ENCODE measurements at regions not wholly inside any gene's neighbourhood (a gene's known extent, or its start where the extent isn't known, plus 50 kb on each side); places are given as distances from the start of the nearest gene placed in this dataset.
"Not testable (repeated sequence)": the region's sequence is repeated elsewhere in the genome, so short reads cannot be mapped to it uniquely, and the experiment has no call there.

- no peak overlapping the region for H3K14ac ChIP-seq (ENCODE audit: low read length)
- H3K27me3 ChIP-seq (ENCODE audit: insufficient read depth, low read length) = no peaks in the 10 kb centered on the region
- H3K79me2 ChIP-seq (ENCODE audit: control insufficient read depth, insufficient read depth, low read length, poor library complexity) = no peaks in the 10 kb centered on the region
- no peak overlapping the region for H3K18ac ChIP-seq (ENCODE audit: low read length)
- H3K4ac ChIP-seq (ENCODE audit: low read depth, low read length) = no peak overlapping the region
- no peak overlapping the region for H2BK120ac ChIP-seq (ENCODE audit: insufficient read depth, low read length, poor library complexity)
- no peaks in the 10 kb centered on the region for H3K9me3 ChIP-seq (ENCODE audit: insufficient read depth, low read depth, low read length)
- no peak overlapping the region for H3K27ac ChIP-seq (ENCODE audit: low read depth, low read length)
- H3K4me3 ChIP-seq (ENCODE audit: low read depth, low read length) = no peak overlapping the region
- H2BK5ac ChIP-seq (ENCODE audit: low read depth, low read length, poor library complexity) = no peak overlapping the region
- H4K91ac ChIP-seq (ENCODE audit: low read depth, low read length) = no peak overlapping the region
- no peak overlapping the region for H3K4me2 ChIP-seq (ENCODE audit: low read length)
- no peak overlapping the region for H2AFZ ChIP-seq (ENCODE audit: insufficient read depth, low read length, poor library complexity)
- DNase-seq = no peak
- H3K36me3 ChIP-seq (ENCODE audit: control insufficient read depth in 1 of 2, insufficient read depth in 2 of 2, low read length in 2 of 2) = no peaks in the 10 kb centered on the region
- whole genome bisulfite sequencing (ENCODE audit: extremely low coverage, insufficient coverage, insufficient read length) = 100% methylated on average over 1 of the region's 27 CpGs
- no peak overlapping the region for H2AK5ac ChIP-seq (ENCODE audit: low read length)
- no peaks in the 10 kb centered on the region for H3K4me1 ChIP-seq (ENCODE audit: control insufficient read depth in 1 of 2, insufficient read depth in 2 of 2, low read length in 2 of 2)
- no peak overlapping the region for H4K12ac ChIP-seq (ENCODE audit: low read depth, low read length)
- no peak overlapping the region for H4K8ac ChIP-seq (ENCODE audit: low read depth, low read length)
- H3K9ac ChIP-seq (ENCODE audit: low read length) = no peak overlapping the region
- no peak overlapping the region for H2BK12ac ChIP-seq (ENCODE audit: low read length)
- H3K79me1 ChIP-seq (ENCODE audit: low read length) = no peaks in the 10 kb centered on the region
- no peak overlapping the region for H3K23ac ChIP-seq (ENCODE audit: low read length)
Measured at GRCh38 chr18:8990276-8991031, 112.0 kb upstream of the NDUFV2 start.

GRCh38 chr18:8991155-8991554, 111.3 kb upstream of the NDUFV2 start:
- H3K79me2 ChIP-seq (ENCODE audit: control insufficient read depth, insufficient read depth, low read length, poor library complexity) = no peaks in the 10 kb centered on the region
- WGBS (ENCODE audit: extremely low coverage, insufficient coverage, insufficient read length) = no CpG with 5 or more reads among the region's 2 CpGs

GRCh38 chr18:8992500-8992899, 110.0 kb upstream of the NDUFV2 start:
- no CpG with 5 or more reads among the region's 4 CpGs for WGBS (ENCODE audit: extremely low coverage, insufficient coverage, insufficient read length)
- not testable (repeated sequence) for H3K79me2 ChIP-seq (ENCODE audit: control insufficient read depth, insufficient read depth, low read length, poor library complexity); H2BK5ac ChIP-seq (ENCODE audit: low read depth, low read length, poor library complexity); H2AK5ac ChIP-seq (ENCODE audit: low read length); H3K23ac ChIP-seq (ENCODE audit: low read length); H3K4me1 ChIP-seq (ENCODE audit: control insufficient read depth in 1 of 2, insufficient read depth in 2 of 2, low read length in 2 of 2); H4K8ac ChIP-seq (ENCODE audit: low read depth, low read length); H2BK12ac ChIP-seq (ENCODE audit: low read length); H4K12ac ChIP-seq (ENCODE audit: low read depth, low read length); H3K18ac ChIP-seq (ENCODE audit: low read length); H3K4me3 ChIP-seq (ENCODE audit: low read depth, low read length); H3K27ac ChIP-seq (ENCODE audit: low read depth, low read length); H2AFZ ChIP-seq (ENCODE audit: insufficient read depth, low read length, poor library complexity); H3K4me2 ChIP-seq (ENCODE audit: low read length); H3K14ac ChIP-seq (ENCODE audit: low read length); H4K91ac ChIP-seq (ENCODE audit: low read depth, low read length); H3K4ac ChIP-seq (ENCODE audit: low read depth, low read length); H2BK120ac ChIP-seq (ENCODE audit: insufficient read depth, low read length, poor library complexity); H3K9me3 ChIP-seq (ENCODE audit: insufficient read depth, low read depth, low read length); DNase-seq; H3K79me1 ChIP-seq (ENCODE audit: low read length); H3K27me3 ChIP-seq (ENCODE audit: insufficient read depth, low read length); H3K36me3 ChIP-seq (ENCODE audit: control insufficient read depth in 1 of 2, insufficient read depth in 2 of 2, low read length in 2 of 2); H3K9ac ChIP-seq (ENCODE audit: low read length)

More at GRCh38 chr18:8991155-8991554, 111.3 kb upstream of the NDUFV2 start:
- Histone ChIP-seq H3K4me1 (ENCODE audit: control insufficient read depth in 1 of 2, insufficient read depth in 2 of 2, low read length in 2 of 2) (no peaks in the 10 kb centered on the region), H3K23ac (ENCODE audit: low read length) (no peak overlapping the region), H3K9ac (ENCODE audit: low read length) (no peak overlapping the region), H4K91ac (ENCODE audit: low read depth, low read length) (no peak overlapping the region), H3K18ac (ENCODE audit: low read length) (no peak overlapping the region), H2BK120ac (ENCODE audit: insufficient read depth, low read length, poor library complexity) (no peak overlapping the region), H2AK5ac (ENCODE audit: low read length) (no peak overlapping the region), H2BK12ac (ENCODE audit: low read length) (no peak overlapping the region), H3K14ac (ENCODE audit: low read length) (no peak overlapping the region), H4K12ac (ENCODE audit: low read depth, low read length) (no peak overlapping the region), H2AFZ (ENCODE audit: insufficient read depth, low read length, poor library complexity) (no peak overlapping the region), H4K8ac (ENCODE audit: low read depth, low read length) (no peak overlapping the region), H3K36me3 (ENCODE audit: control insufficient read depth in 1 of 2, insufficient read depth in 2 of 2, low read length in 2 of 2) (no peaks in the 10 kb centered on the region), H3K27ac (ENCODE audit: low read depth, low read length) (no peak overlapping the region), H3K4me3 (ENCODE audit: low read depth, low read length) (no peak overlapping the region), H3K27me3 (ENCODE audit: insufficient read depth, low read length) (no peaks in the 10 kb centered on the region), H3K4ac (ENCODE audit: low read depth, low read length) (no peak overlapping the region), H2BK5ac (ENCODE audit: low read depth, low read length, poor library complexity) (no peak overlapping the region), H3K4me2 (ENCODE audit: low read length) (no peak overlapping the region), H3K9me3 (ENCODE audit: insufficient read depth, low read depth, low read length) (no peaks in the 10 kb centered on the region), H3K79me1 (ENCODE audit: low read length) (no peaks in the 10 kb centered on the region)
- no peak for DNase-seq

GRCh38 chr18:8994603-8995002, 107.9 kb upstream of the NDUFV2 start:
- H3K79me2 ChIP-seq (ENCODE audit: control insufficient read depth, insufficient read depth, low read length, poor library complexity) = no peaks in the 10 kb centered on the region
- H2BK120ac ChIP-seq (ENCODE audit: insufficient read depth, low read length, poor library complexity) = no peak overlapping the region
- no peak overlapping the region for H3K9ac ChIP-seq (ENCODE audit: low read length)
- H3K27ac ChIP-seq (ENCODE audit: low read depth, low read length) = no peak overlapping the region
- DNase-seq = no peak
- no peak overlapping the region for H3K23ac ChIP-seq (ENCODE audit: low read length)
- no peaks in the 10 kb centered on the region for H3K9me3 ChIP-seq (ENCODE audit: insufficient read depth, low read depth, low read length)
- H3K4ac ChIP-seq (ENCODE audit: low read depth, low read length) = no peak overlapping the region
- no peak overlapping the region for H3K14ac ChIP-seq (ENCODE audit: low read length)
- no peak overlapping the region for H3K18ac ChIP-seq (ENCODE audit: low read length)
- H2BK5ac ChIP-seq (ENCODE audit: low read depth, low read length, poor library complexity) = no peak overlapping the region
- H4K91ac ChIP-seq (ENCODE audit: low read depth, low read length) = no peak overlapping the region
- H3K36me3 ChIP-seq (ENCODE audit: control insufficient read depth in 1 of 2, insufficient read depth in 2 of 2, low read length in 2 of 2) = no peaks in the 10 kb centered on the region
- H3K27me3 ChIP-seq (ENCODE audit: insufficient read depth, low read length) = no peaks in the 10 kb centered on the region
- H2BK12ac ChIP-seq (ENCODE audit: low read length) = no peak overlapping the region
- no peak overlapping the region for H3K4me2 ChIP-seq (ENCODE audit: low read length)
- no peak overlapping the region for H2AFZ ChIP-seq (ENCODE audit: insufficient read depth, low read length, poor library complexity)
- H3K4me3 ChIP-seq (ENCODE audit: low read depth, low read length) = no peak overlapping the region
- no peaks in the 10 kb centered on the region for H3K79me1 ChIP-seq (ENCODE audit: low read length)
- no peak overlapping the region for H4K12ac ChIP-seq (ENCODE audit: low read depth, low read length)
- no CpG with 5 or more reads among the region's 2 CpGs for WGBS (ENCODE audit: extremely low coverage, insufficient coverage, insufficient read length)
- no peak overlapping the region for H4K8ac ChIP-seq (ENCODE audit: low read depth, low read length)
- no peak overlapping the region for H2AK5ac ChIP-seq (ENCODE audit: low read length)
- H3K4me1 ChIP-seq (ENCODE audit: control insufficient read depth in 1 of 2, insufficient read depth in 2 of 2, low read length in 2 of 2) = no peaks in the 10 kb centered on the region

Measured in trophoblast cell (in vitro differentiated cells and primary cell).